ENCODE measurements at regions not wholly inside any gene's neighbourhood (a gene's known extent, or its start where the extent isn't known, plus 50 kb on each side); places are given as distances from the start of the nearest gene placed in this dataset.

GRCh38 chr1:172727275-172727857, 68.5 kb downstream of the FASLG start:
- TF ChIP-seq CTCF (IDR thresholded peaks at IDR 0.05; ENCODE audit: low read length) (no peak), EZH2phosphoT487 (IDR thresholded peaks at IDR 0.05; ENCODE audit: low read length) (no peak), EZH2 (optimal IDR thresholded peaks at IDR 0.05; ENCODE audit: low read depth, low read length) (no peak)

Measured in MM.1S (cell line).